Astrocyte (in vitro differentiated cells and primary cell): ENCODE measurements at regions not wholly inside any gene's neighbourhood (a gene's known extent, or its start where the extent isn't known, plus 50 kb on each side); places are given as distances from the start of the nearest gene placed in this dataset.

Source experiments
- CTCF ChIP-seq: IDR thresholded peaks from 2 replicates; pipeline ENCODE4 v1.5.1; 2011; ENCODE audit warnings: low read depth, mild to moderate bottlenecking, inconsistent platforms, low read length, moderate library complexity; ENCODE audit not compliant: insufficient read depth
- EZH2 ChIP-seq: IDR thresholded peaks from 2 replicates; pipeline ENCODE4 v1.6.1; 2012; ENCODE audit warnings: mild to moderate bottlenecking, low read length, inconsistent platforms; ENCODE audit not compliant: insufficient read depth

- TF ChIP-seq EZH2 = no peak
- TF ChIP-seq CTCF = no peak
These were observed 1379.9 kb downstream of the UQCRFS1 start for GRCh38 chr19:27833031-27833430.
